Activated CD8-positive, alpha-beta memory T cell treated with anti-CD3 and anti-CD28 coated beads, Interleukin-2, amount 10 ng/mL, durations not matched to agents 7 days and 5 days (primary cell): ENCODE measurements at regions not wholly inside any gene's neighbourhood (a gene's known extent, or its start where the extent isn't known, plus 50 kb on each side); places are given as distances from the start of the nearest gene placed in this dataset.

Experiments used
- ATAC-seq: fragments of 150-1000 bp; cut with Tn5 transposase; one replicate; pipeline ENCODE4 v1.10.0; 2021; ENCODE audit warnings: moderate library complexity
- CTCF ChIA-PET: fragments of 350-600 bp; sonication (Branson Sonifier 250); formaldehyde crosslinking; loops from one replicate; lab custom pipeline; 2021; ENCODE audit warnings: antibody characterized with exemption; lab: Charles Lee
- DNase-seq: peaks from one replicate; pipeline ENCODE4 v3.0.0-alpha.2; 2020
- H3K27ac Mint-ChIP-seq: one replicate; pipeline ENCODE4 v1.8.0; 2021; ENCODE audit warnings: mild to moderate bottlenecking, mixed read lengths
- H3K27me3 Mint-ChIP-seq: one replicate; pipeline ENCODE4 v1.8.0; 2021; ENCODE audit warnings: mixed read lengths
- H3K36me3 Mint-ChIP-seq: one replicate; pipeline ENCODE4 v1.8.0; 2021; ENCODE audit warnings: mild to moderate bottlenecking, mixed read lengths
- H3K4me1 Mint-ChIP-seq: one replicate; pipeline ENCODE4 v1.8.0; 2021; ENCODE audit warnings: mixed read lengths
- H3K4me3 Mint-ChIP-seq: one replicate; pipeline ENCODE4 v1.8.0; 2021; ENCODE audit warnings: mild to moderate bottlenecking, moderate library complexity, mixed read lengths
- H3K9me3 Mint-ChIP-seq: one replicate; pipeline ENCODE4 v1.8.0; 2022; ENCODE audit warnings: low read depth, mixed read lengths

DNA sequence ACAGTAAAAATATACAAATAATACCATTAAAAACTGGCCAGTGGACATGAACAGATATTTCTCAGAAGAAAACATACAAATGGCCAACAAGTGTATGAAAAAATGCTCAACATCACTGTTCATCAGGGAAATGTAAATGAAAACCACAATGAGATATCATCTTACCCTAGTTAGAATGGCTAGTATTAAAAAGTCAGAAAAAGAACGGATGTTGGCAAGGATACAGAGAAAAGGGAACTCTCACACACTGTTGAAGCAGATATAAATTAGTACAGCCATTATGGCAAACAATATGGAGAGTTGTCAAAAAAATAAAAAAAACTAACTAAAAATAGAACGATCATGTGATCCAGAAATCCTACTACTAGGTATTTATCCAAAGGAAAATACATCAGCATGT is 222.7 kb upstream of the NAALADL2 start:
- Mint-ChIP-seq H3K27me3 (no peaks in the 10 kb centered on the region), H3K9me3 (peaks cover 6% of the 10 kb centered on the region), H3K27ac (no peak overlapping the region), H3K36me3 (no peaks in the 10 kb centered on the region), H3K4me3 (no peak overlapping the region), H3K4me1 (no peaks in the 10 kb centered on the region)
- ATAC-seq (no peak), DNase-seq (no peak)
- CTCF ChIA-PET: no interaction called here

DNA sequence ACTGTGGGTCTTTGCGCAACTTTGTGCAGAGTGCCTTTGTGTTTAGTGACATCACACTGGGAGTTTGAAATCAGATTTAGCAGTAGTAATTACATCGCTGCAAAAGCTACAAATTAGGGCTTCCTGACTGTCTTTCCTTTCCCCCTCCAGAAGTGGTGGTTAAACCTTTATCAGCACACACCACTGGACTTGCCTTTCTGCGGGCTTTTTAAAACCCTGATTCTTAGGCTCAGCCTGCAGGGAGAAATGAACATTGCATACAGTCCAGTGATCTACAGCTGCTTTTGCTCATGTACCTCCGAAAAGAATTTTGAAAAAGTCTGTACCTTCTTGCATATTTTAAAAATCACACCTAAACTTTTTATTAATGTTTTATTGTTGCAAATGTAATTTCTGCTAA is 219.7 kb upstream of the NAALADL2 start:
- CTCF ChIA-PET: no interaction called here
- Mint-ChIP-seq H3K27me3 (no peaks in the 10 kb centered on the region), H3K4me1 (no peaks in the 10 kb centered on the region), H3K4me3 (no peak overlapping the region), H3K27ac (no peak overlapping the region), H3K36me3 (no peaks in the 10 kb centered on the region), H3K9me3 (peaks cover 6% of the 10 kb centered on the region)
- ATAC-seq (no peak), DNase-seq (no peak)

DNA sequence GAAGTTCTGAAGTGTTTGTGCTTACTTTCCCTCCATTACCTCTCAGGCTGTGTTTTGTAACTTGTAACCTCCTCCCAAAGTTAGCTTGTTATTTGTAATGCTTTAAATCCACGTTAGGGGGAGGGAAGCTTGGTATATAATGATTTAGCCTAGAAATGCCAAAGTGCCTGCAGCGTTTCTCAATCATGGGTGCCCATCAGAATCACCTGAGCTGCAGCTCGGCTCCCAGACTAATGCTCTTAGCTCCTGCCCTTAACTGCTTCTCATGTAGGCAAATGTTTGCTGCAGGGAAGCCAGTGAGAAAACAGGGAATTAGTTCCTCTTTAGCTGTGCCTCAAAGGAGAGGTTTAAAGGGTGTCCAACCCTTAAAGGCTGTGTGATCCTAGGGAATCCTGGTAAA is 219.2 kb upstream of the NAALADL2 start:
- Mint-ChIP-seq H3K27me3 (no peaks in the 10 kb centered on the region), H3K27ac (no peak overlapping the region), H3K36me3 (no peaks in the 10 kb centered on the region), H3K4me1 (no peaks in the 10 kb centered on the region), H3K9me3 (peaks cover 6% of the 10 kb centered on the region), H3K4me3 (no peak overlapping the region)
- DNase-seq (no peak), ATAC-seq (no peak)
- CTCF ChIA-PET: no interaction called here

DNA sequence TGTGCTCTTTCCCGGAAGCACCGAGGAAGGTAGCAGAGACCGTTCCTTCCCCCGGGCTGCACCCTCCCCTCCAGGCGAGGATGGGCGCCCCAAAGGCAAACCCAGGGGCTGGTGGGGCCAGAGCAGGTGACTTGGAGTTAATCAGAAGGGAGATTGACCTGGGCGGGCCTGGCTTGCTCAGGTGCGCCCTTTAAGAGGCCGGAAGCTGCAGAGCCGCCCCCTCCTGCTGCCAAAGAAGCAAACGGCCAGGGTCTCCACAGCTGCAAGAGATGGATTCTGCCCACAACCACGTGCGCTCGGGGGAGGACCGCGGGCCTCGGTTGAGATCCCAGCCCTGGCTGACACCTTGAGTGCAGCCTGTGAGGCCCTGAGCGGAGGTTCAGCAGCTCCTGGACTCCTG is 218.2 kb upstream of the NAALADL2 start:
- Mint-ChIP-seq H3K27me3 (no peaks in the 10 kb centered on the region), H3K27ac (no peak overlapping the region), H3K4me1 (no peaks in the 10 kb centered on the region), H3K4me3 (no peak overlapping the region), H3K9me3 (peaks cover 6% of the 10 kb centered on the region), H3K36me3 (no peaks in the 10 kb centered on the region)
- ATAC-seq: no peak
- CTCF ChIA-PET: no interaction called here
- DNase-seq: no peak

DNA sequence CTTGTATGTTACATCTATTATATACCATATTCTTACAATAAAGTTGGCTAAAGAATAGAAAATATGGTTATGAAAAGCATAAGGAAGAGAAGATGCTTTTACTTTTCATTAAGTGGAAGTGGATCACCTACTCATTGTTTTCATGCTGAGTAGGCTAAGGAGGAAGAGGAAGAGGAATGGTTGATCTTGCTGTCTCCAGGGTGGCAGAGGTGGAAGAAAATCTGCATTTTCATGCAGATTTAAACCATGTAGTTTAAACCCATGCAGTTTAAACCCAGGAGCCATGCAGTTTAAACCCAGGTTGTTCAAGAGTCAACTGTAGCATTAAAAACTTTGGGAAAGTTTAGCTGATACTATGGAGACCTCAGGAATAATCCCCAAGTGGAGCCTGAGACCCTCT is 214.8 kb upstream of the NAALADL2 start:
- ATAC-seq: no peak
- Mint-ChIP-seq H3K27me3 (no peaks in the 10 kb centered on the region), H3K4me3 (no peak overlapping the region), H3K4me1 (no peaks in the 10 kb centered on the region), H3K9me3 (peaks cover 3% of the 10 kb centered on the region), H3K27ac (no peak overlapping the region), H3K36me3 (no peaks in the 10 kb centered on the region)
- no peak for DNase-seq
- CTCF ChIA-PET: no interaction called here

DNA sequence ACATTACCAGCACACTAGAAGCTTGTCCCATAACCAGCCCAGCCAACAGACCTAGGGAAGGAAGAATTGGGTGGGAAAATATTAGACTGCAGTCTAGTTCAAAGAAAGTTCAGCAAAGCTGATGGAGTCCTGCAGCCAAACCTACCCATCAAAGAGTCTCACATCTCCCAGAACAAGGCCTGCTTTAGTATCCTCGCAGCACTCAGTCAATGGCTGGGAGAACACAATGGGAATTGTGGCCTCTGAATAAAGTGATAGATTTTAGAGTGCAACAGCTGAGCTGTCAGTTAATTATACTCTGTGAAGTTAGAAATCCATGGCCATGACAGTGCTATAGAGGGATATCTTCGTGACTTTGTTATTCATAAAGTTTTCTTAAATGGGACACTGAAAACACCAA is 207.2 kb upstream of the NAALADL2 start:
- CTCF ChIA-PET: no interaction called here
- H3K9me3 Mint-ChIP-seq: peaks cover 3% of the 10 kb centered on the region
- no peak for ATAC-seq

DNA sequence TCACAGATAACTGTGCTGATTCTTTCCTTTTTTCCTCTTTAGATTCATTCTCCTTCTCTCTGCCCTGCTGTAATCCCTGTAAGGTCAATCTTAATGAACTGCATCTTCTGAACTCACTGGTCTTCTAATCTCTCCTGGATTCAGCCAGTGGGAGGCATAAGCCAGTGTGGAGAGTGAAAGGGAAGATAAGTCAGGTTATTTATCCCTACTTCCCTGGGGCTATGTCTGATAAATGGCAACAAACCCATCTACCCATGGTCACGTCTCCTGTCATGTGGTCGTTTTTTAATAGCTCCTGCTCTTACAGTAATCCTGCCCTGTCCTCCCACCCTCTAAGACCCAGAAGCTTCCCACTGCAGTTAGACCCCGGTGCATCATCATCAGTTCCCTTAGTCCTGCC is 199.6 kb upstream of the NAALADL2 start:
- no peaks in the 10 kb centered on the region for H3K27me3 Mint-ChIP-seq
- ATAC-seq (no peak), DNase-seq (no peak)
- H3K27ac Mint-ChIP-seq: no peak overlapping the region
- H3K4me1 Mint-ChIP-seq: no peaks in the 10 kb centered on the region
- H3K4me3 Mint-ChIP-seq: no peak overlapping the region
- CTCF ChIA-PET: no interaction called here
- H3K9me3 Mint-ChIP-seq: no peaks in the 10 kb centered on the region
- H3K36me3 Mint-ChIP-seq: no peaks in the 10 kb centered on the region

More for the DNA sequence above, 207.2 kb upstream of the NAALADL2 start:
- Mint-ChIP-seq H3K4me3 (no peak overlapping the region), H3K27ac (no peak overlapping the region), H3K36me3 (no peaks in the 10 kb centered on the region), H3K27me3 (no peaks in the 10 kb centered on the region), H3K4me1 (no peaks in the 10 kb centered on the region)
- DNase-seq: no peak

DNA sequence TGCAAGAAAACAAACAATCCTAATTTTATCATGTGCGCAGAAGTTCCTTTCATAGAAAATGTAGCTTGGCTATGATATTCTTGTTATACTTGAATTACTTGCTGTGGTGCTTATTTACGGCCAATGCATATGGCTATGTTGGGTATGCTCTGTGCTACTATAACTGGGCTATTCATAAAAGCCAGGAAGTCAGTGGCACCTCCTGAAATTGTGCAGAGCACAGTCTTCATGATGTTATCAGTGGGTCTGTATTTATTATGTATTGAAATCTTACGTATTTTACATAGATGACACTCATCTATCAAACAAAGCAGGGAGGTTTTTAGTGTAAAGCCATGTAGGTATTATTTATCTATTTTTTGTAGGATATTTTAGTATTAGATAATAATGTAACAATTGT is 196.5 kb upstream of the NAALADL2 start:
- Mint-ChIP-seq H3K27ac (no peak overlapping the region), H3K4me1 (no peaks in the 10 kb centered on the region), H3K4me3 (no peak overlapping the region), H3K27me3 (no peaks in the 10 kb centered on the region), H3K9me3 (no peaks in the 10 kb centered on the region), H3K36me3 (no peaks in the 10 kb centered on the region)
- no peak for DNase-seq
- no peak for ATAC-seq
- CTCF ChIA-PET: no interaction called here

DNA sequence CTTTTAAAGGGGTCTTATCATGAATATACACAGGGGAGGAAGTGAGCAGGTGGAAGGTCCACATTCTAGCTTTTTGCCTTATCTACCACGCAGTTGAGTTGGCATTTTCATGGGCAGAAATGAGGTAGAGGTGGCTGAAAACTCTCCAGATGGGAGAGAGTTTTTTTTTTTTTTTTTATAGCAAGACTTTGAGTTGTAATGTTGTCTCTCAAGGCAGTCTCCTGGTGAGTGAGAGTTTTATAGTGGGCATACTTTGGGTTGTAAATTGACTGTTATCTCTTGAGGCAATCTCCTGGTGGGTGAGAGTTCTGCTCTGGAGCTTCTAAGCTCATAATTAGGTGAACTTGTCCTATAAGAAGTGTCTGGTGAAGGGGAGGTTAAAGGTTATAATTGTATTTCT is 191.7 kb upstream of the NAALADL2 start:
- H3K4me3 Mint-ChIP-seq: no peak overlapping the region
- DNase-seq (no peak), ATAC-seq (no peak)
- CTCF ChIA-PET: no interaction called here
- no peaks in the 10 kb centered on the region for H3K9me3 Mint-ChIP-seq
- H3K27ac Mint-ChIP-seq: no peak overlapping the region
- no peaks in the 10 kb centered on the region for H3K36me3 Mint-ChIP-seq
- H3K27me3 Mint-ChIP-seq: no peaks in the 10 kb centered on the region
- H3K4me1 Mint-ChIP-seq: no peaks in the 10 kb centered on the region

DNA sequence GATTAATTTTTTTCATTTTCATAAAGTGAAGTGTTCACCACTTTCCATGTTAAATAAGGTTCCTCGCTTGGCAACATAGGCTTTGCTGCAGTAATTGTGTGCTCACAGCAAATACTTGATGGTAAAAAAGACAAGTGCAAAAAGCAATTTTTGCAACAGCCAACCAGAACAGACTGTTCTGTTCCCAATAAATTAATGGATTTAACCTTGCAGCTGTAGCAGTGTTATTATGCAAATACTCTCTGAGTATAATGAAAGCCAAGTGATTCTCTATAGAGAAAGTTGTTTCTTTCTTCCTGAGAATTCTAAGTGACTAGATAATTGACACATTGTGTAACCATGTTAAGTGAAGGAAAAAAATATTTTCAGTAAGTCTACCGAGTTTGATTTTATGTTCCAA is 183.7 kb upstream of the NAALADL2 start:
- Mint-ChIP-seq H3K27ac (no peak overlapping the region), H3K4me3 (no peak overlapping the region), H3K27me3 (no peaks in the 10 kb centered on the region), H3K9me3 (no peaks in the 10 kb centered on the region), H3K4me1 (no peaks in the 10 kb centered on the region), H3K36me3 (no peaks in the 10 kb centered on the region)
- DNase-seq (no peak), ATAC-seq (no peak)
- CTCF ChIA-PET: no interaction called here

DNA sequence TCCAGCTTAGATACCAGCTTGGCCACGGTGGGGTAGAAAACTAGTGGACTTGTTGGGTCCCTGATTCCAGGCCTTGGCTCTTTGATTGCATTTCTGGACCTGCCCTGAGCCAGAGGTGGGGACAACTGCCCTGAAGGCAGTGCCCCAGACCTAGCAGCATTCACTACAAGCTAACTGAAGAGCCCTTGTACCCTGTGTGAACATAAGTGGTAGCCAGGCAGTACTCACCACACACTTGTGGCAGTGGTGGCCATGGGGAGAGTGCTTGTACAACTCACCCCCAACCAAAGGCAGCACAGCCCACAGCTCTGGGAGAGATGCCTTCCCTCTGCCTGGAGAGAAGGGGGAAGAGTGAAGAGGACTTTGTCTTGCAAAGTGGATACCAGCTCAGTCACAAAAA is 177.3 kb upstream of the NAALADL2 start:
- Mint-ChIP-seq H3K4me3 (no peak overlapping the region), H3K27me3 (no peaks in the 10 kb centered on the region), H3K27ac (no peak overlapping the region), H3K36me3 (no peaks in the 10 kb centered on the region), H3K4me1 (no peaks in the 10 kb centered on the region), H3K9me3 (peaks cover 16% of the 10 kb centered on the region)
- ATAC-seq (no peak), DNase-seq (no peak)
- CTCF ChIA-PET: no interaction called here

DNA sequence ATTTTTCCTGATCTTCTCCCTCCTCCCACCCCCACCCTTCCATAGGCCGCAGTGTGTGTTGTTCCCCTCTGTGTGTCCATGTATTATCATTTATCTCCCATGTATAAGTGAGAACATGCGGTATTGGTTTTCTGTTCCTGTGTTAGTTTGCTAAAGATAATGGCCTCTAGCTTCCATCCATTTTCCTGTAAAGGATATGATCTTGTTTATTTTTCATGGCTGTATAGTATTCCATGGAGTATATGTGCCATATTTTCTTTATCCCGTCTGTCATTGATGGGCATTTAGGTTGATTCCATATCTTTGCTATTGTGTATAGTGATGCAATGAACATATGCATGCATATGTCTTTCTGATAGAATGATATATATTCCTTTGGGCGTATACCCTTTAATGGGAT is 173.3 kb upstream of the NAALADL2 start:
- DNase-seq (no peak), ATAC-seq (no peak)
- Mint-ChIP-seq H3K27ac (no peak overlapping the region), H3K4me1 (no peaks in the 10 kb centered on the region), H3K36me3 (no peaks in the 10 kb centered on the region), H3K27me3 (no peaks in the 10 kb centered on the region), H3K4me3 (no peak overlapping the region), H3K9me3 (peaks cover 22% of the 10 kb centered on the region)
- CTCF ChIA-PET: no interaction called here

DNA sequence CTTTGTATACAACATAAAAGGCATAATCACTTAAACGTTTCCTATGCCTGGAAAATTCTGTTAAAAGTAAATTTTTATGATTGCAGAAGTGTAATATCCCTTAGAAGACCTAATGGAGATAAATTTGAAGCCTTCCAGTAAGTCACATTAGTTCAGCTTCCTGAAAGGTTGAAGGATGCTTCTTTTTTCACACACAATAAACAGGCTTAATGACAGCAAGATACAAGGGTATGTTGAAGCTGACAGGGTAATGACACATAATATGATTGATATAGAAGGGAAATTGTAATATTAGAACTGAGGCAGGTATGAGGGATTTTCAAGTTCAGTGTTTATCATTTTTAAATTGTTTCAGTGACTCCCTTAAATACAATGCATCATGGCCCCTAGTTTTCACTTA is 161.8 kb upstream of the NAALADL2 start:
- no peaks in the 10 kb centered on the region for H3K27me3 Mint-ChIP-seq
- no peaks in the 10 kb centered on the region for H3K4me1 Mint-ChIP-seq
- CTCF ChIA-PET: no interaction called here
- H3K9me3 Mint-ChIP-seq: no peaks in the 10 kb centered on the region
- no peak for ATAC-seq
- no peaks in the 10 kb centered on the region for H3K36me3 Mint-ChIP-seq
- DNase-seq: no peak
- no peak overlapping the region for H3K27ac Mint-ChIP-seq
- no peak overlapping the region for H3K4me3 Mint-ChIP-seq

DNA sequence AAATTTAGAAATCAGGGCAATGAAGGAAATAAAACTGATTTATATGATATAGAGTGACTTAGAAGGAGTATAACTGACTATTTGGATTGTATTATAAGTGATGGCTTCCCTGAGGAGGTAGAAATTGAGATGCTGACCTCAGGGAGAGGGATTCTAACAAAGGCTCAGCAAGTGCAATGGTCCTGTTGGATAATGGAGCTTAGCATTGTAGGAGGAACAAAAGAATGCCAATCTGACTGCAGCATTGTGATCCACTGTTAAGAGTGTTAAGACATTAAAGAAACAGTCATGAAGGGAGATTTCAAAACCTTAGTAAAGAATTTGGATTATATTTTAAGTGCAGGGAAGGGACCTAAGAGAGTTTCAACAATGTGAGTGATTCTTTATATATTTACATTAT is 158.4 kb upstream of the NAALADL2 start:
- peaks cover 3% of the 10 kb centered on the region for H3K9me3 Mint-ChIP-seq
- H3K4me1 Mint-ChIP-seq: no peaks in the 10 kb centered on the region
- no peak overlapping the region for H3K4me3 Mint-ChIP-seq
- CTCF ChIA-PET: no interaction called here
- DNase-seq: no peak
- ATAC-seq: no peak
- no peaks in the 10 kb centered on the region for H3K36me3 Mint-ChIP-seq
- H3K27ac Mint-ChIP-seq: no peak overlapping the region
- H3K27me3 Mint-ChIP-seq: no peaks in the 10 kb centered on the region

DNA sequence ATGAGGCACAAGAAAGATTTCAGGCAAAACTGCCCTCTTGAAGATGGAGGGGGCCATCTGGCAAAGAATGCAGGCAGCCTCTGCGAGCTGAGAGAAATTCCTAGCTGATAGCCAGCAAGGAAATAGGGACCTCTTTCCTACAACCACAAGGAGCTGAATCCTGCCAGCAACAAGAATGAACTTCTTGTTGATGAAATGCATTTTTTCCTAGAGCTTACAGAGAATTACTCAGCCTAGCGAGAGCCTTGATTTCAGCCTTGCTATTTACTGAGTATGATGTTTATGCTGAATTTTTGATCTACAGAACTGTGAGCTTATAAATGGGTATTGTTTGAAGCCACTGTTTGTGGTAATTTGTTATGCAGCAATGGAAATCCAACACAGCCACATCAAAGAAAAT is 148.5 kb upstream of the NAALADL2 start:
- H3K27me3 Mint-ChIP-seq: no peaks in the 10 kb centered on the region
- no peaks in the 10 kb centered on the region for H3K4me1 Mint-ChIP-seq
- ATAC-seq: no peak
- H3K27ac Mint-ChIP-seq: no peak overlapping the region
- H3K36me3 Mint-ChIP-seq: no peaks in the 10 kb centered on the region
- no peaks in the 10 kb centered on the region for H3K9me3 Mint-ChIP-seq
- no peak overlapping the region for H3K4me3 Mint-ChIP-seq
- no peak for DNase-seq
- CTCF ChIA-PET: no interaction called here
